ENCODE measurements at regions not wholly inside any gene's neighbourhood (a gene's known extent, or its start where the extent isn't known, plus 50 kb on each side); places are given as distances from the start of the nearest gene placed in this dataset.

DNA sequence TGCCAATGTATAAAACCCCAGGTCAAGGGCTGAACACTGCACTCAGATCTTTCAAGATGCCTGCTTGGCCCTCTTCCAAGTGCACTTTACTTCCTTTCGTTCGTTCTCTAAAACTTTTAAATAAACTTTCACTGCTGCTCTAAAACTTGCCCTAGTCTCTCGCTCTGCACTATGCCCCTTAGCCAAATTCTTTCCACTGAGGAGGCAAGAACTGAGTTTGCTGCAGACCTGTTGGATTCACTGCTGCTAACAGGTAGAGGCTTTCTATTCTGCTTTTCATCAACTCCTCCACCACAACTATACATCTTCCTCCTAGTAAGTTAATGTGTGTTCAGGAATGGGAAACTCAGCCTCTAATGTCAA is 467.9 kb downstream of the MBD2 start:
- TF ChIP-seq, protein P1, sequence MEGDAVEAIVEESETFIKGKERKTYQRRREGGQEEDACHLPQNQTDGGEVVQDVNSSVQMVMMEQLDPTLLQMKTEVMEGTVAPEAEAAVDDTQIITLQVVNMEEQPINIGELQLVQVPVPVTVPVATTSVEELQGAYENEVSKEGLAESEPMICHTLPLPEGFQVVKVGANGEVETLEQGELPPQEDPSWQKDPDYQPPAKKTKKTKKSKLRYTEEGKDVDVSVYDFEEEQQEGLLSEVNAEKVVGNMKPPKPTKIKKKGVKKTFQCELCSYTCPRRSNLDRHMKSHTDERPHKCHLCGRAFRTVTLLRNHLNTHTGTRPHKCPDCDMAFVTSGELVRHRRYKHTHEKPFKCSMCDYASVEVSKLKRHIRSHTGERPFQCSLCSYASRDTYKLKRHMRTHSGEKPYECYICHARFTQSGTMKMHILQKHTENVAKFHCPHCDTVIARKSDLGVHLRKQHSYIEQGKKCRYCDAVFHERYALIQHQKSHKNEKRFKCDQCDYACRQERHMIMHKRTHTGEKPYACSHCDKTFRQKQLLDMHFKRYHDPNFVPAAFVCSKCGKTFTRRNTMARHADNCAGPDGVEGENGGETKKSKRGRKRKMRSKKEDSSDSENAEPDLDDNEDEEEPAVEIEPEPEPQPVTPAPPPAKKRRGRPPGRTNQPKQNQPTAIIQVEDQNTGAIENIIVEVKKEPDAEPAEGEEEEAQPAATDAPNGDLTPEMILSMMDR (IDR thresholded peaks at IDR 0.05), result no peak
- no peak for TF ChIP-seq POLR2A (IDR thresholded peaks at IDR 0.05)

Data from thyroid gland (tissue), 4 donors.